IMR-90 (cell line): ENCODE measurements at regions not wholly inside any gene's neighbourhood (a gene's known extent, or its start where the extent isn't known, plus 50 kb on each side); places are given as distances from the start of the nearest gene placed in this dataset.

Source experiments
- SMC3 ChIP-seq: fragments of 150-350 bp; IDR thresholded peaks from 2 replicates; pipeline ENCODE4 v1.6.1; 2016; ENCODE audit warnings: low read depth, mild to moderate bottlenecking, antibody characterized with exemption, low read length, moderate library complexity
- TF ChIP-seq, protein P1 (sequence below): conservative IDR thresholded peaks from 2 replicates; pipeline ENCODE4 v1.5.1; 2012; ENCODE audit warnings: mild to moderate bottlenecking, low read depth, low read length, improper control_type of control experiment

DNA sequence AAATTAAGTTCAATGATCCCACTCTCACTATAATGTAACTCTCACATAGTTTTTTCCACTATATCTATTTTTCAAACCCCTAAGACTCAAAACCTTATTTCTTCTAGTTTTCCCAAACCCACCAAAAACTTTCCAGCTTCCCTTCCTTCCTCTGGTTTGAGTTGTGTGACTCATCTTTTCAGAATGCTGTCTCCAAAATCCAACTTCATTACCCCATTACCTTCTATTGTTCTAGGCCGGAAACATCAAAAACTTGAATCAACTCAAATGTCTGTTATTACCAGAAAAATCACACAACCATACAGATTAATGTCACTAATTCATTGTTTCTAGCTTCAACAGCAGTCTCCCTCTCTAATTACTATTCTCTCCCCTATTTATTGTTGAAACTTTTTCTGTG is 1090.3 kb downstream of the HACE1 start:
- TF ChIP-seq, protein P1, sequence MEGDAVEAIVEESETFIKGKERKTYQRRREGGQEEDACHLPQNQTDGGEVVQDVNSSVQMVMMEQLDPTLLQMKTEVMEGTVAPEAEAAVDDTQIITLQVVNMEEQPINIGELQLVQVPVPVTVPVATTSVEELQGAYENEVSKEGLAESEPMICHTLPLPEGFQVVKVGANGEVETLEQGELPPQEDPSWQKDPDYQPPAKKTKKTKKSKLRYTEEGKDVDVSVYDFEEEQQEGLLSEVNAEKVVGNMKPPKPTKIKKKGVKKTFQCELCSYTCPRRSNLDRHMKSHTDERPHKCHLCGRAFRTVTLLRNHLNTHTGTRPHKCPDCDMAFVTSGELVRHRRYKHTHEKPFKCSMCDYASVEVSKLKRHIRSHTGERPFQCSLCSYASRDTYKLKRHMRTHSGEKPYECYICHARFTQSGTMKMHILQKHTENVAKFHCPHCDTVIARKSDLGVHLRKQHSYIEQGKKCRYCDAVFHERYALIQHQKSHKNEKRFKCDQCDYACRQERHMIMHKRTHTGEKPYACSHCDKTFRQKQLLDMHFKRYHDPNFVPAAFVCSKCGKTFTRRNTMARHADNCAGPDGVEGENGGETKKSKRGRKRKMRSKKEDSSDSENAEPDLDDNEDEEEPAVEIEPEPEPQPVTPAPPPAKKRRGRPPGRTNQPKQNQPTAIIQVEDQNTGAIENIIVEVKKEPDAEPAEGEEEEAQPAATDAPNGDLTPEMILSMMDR: no peak
- no peak for TF ChIP-seq SMC3
